GM20000 (cell line): ENCODE measurements at regions not wholly inside any gene's neighbourhood (a gene's known extent, or its start where the extent isn't known, plus 50 kb on each side); places are given as distances from the start of the nearest gene placed in this dataset.

Source experiments
- DNase-seq: peaks from one replicate; pipeline ENCODE4 v3.0.0; 2012; ENCODE audit warnings: low spot score
- TF ChIP-seq, protein P1 (sequence below): IDR thresholded peaks from 2 replicates; pipeline ENCODE4 v1.5.1; 2012; ENCODE audit warnings: mild to moderate bottlenecking, control low read depth; ENCODE audit errors: extremely low read depth, missing control alignments

GRCh38 chr1:218108034-218108433 is 177.1 kb upstream of the RRP15 start:
- DNase-seq = no peak
- TF ChIP-seq, protein P1, sequence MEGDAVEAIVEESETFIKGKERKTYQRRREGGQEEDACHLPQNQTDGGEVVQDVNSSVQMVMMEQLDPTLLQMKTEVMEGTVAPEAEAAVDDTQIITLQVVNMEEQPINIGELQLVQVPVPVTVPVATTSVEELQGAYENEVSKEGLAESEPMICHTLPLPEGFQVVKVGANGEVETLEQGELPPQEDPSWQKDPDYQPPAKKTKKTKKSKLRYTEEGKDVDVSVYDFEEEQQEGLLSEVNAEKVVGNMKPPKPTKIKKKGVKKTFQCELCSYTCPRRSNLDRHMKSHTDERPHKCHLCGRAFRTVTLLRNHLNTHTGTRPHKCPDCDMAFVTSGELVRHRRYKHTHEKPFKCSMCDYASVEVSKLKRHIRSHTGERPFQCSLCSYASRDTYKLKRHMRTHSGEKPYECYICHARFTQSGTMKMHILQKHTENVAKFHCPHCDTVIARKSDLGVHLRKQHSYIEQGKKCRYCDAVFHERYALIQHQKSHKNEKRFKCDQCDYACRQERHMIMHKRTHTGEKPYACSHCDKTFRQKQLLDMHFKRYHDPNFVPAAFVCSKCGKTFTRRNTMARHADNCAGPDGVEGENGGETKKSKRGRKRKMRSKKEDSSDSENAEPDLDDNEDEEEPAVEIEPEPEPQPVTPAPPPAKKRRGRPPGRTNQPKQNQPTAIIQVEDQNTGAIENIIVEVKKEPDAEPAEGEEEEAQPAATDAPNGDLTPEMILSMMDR = no peak

DNA sequence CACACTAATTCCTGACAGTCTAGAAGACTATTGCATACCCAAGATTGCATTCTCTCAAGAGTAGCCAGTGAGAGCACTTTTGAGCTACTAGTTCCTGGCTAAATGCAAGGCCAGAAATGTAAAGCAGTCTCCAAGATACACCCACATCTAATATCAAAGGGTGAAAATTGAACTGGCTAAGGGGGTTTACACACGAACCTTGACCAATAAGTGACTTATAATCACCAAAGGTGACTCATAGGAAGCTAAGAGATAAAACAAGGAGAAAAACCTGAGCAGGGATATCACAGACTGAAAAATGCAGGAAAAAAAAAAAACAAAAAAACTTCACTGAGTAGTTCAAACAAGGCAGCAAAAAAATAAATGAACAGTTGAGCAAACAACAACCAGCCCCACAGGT is 172.2 kb upstream of the RRP15 start:
- TF ChIP-seq, protein P1 = no peak
- no peak for DNase-seq

DNA sequence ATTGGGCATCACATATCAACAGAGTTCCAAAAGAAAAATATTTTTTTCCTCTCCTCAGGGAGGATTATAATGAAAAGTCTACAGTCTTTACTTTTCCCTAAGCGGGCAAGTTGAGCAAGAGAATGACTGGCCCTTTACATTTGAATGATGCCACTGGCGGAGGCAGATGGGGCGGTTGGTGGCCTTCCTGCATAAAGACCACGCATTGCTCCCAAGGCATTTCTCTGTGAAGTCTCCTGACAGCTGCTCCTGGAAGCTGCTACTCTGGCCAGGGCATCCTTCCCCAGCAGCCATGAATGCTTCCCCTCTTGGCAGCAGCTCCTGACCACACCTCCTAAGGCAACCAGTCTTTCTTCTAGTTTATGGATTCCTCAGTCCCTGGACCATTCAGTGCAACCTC is 161.1 kb upstream of the RRP15 start:
- DNase-seq = no peak
- TF ChIP-seq, protein P1 = no peak

DNA sequence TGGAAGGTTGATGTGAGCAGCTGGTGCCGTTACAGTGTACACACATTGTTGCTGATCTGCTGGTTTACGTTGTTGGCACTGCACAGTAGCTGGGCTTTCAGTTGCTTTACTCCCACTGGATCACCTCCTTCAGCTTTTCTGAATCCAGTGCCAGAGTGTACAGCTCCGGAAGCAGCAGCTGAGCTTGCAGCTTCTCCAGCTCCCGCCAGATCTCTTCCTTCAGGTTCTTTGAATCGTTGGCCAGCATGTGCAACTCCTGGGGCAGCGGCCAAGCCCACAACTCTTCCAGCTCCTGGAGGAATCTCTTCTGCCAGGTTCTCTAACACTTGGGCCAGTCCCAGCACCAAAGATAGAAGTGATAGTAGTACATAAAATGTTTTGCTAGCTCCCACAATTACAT is 149.7 kb upstream of the RRP15 start:
- DNase-seq = no peak
- TF ChIP-seq, protein P1 = no peak

DNA sequence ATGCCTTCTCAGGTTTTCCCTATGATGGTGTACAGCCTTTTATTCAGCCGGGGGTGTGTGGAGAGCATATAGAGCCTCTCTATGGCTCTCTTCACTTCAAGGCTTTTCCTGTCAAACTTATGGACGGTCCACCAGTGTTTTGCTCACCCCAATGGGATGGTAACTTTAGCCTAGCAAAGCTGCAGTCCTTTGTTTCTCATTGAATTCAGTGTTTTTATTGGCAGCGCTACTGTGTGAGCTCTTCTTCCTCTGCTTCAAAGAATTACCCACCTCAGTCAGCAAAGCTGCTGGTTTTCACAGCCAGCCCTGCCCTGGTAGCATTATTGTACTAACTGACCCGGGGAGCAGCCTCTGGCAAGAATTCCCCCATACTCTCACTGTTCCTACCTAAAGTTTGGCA is 145.3 kb upstream of the RRP15 start:
- TF ChIP-seq, protein P1 = no peak
- no peak for DNase-seq

DNA sequence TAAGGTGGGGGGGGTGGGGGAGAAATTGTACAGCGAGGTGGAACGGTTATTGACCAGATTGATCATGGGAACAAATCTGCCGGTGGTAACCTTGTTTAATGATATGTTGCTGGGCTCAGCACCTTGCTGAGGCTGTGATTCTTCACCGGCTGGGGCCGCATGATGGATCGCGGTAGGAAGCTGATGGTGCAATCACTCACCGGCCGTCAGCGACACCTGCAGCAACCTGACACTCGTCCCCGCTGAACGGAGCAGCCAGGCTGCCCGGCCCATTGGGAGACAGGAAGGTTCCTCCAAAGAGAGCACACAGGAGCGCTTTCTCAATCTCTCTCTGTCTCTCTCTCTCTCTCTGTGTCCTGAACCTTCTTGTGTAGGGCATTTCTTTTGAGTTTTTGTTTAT is 128.5 kb upstream of the RRP15 start:
- TF ChIP-seq, protein P1 = no peak
- DNase-seq = no peak

DNA sequence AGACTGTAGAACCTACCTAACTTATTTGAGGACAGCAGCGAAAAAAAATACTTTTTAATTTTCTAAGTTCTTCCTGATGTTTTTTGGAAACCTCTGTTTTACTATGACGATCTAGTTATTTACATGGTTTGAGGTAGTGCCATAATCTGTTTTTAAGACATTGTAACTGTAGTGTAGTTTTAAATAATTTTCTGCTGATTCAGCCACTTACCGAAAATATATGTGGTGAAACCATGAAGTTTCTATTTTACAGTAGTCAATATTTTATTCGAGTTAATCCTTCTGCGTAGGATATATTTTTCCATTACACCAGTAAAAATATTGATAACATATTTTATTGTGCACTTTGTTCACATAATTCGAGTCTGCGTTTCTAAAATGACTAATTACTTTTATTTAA is 121.7 kb upstream of the RRP15 start:
- TF ChIP-seq, protein P1 = no peak
- no peak for DNase-seq
